ENCODE measurements at regions not wholly inside any gene's neighbourhood (a gene's known extent, or its start where the extent isn't known, plus 50 kb on each side); places are given as distances from the start of the nearest gene placed in this dataset.

GRCh38 chr14:50041980-50042379 is 74.4 kb downstream of the VCPKMT start:
- TF ChIP-seq CTCF (IDR thresholded peaks at IDR 0.05): no peak
- no peak for TF ChIP-seq POLR2AphosphoS5 (IDR thresholded peaks at IDR 0.05; ENCODE audit: insufficient read depth in 1 of 2, low read depth in 1 of 2)
- TF ChIP-seq POLR2A (IDR thresholded peaks at IDR 0.05): no peak

Data from vagina (tissue), 2 donors.